ENCODE measurements at regions not wholly inside any gene's neighbourhood (a gene's known extent, or its start where the extent isn't known, plus 50 kb on each side); places are given as distances from the start of the nearest gene placed in this dataset.

DNA sequence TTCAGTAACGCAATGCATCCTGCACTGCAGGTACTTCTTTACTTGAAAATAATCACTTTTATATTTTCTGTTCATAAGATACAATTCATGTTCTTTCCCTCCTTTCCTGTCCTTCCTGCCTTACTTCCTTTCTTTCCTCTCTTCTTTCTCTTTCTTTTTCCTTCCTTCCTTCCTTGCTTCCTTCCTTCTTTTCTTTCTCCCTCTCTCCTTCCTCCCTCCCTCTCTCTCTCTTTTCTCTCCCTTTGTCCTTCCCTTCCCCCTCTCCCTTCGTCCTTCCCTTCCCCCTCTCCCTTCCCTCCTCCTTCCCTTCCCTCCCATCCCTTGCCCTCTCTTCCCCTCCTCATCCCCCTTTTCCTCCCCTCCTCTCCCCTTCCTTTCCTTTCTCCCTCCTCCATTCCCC, 227.8 kb upstream of the KLF6 start:
- Histone ChIP-seq H3K4me2 (replicated peaks; ENCODE audit: low read depth, low read length, poor library complexity, severe bottlenecking) (no peak overlapping the region), H3K4me3 (ENCODE audit: control extremely low read depth in 1 of 5, extremely low read depth in 1 of 5, insufficient read depth in 1 of 5, low read depth in 2 of 5, low read length in 4 of 5) (no peak overlapping the region), H3K27me3 (replicated peaks in 1 of 4; ENCODE audit: control extremely low read depth in 1 of 4, control insufficient read depth in 3 of 4, insufficient read depth in 4 of 4, low read length in 3 of 4) (no peaks in the 10 kb centered on the region), H3K9me3 (ENCODE audit: control extremely low read depth in 1 of 3, control insufficient read depth in 2 of 3, insufficient read depth in 1 of 3, low read length in 2 of 3) (no peaks in the 10 kb centered on the region), H2AFZ (ENCODE audit: insufficient read depth, low read depth, low read length, poor library complexity, severe bottlenecking) (no peak overlapping the region), H3K4me1 (ENCODE audit: control insufficient read depth in 2 of 2, insufficient read depth in 2 of 2, low read length in 2 of 2) (peaks cover 0 to 4% of the 10 kb centered on the region in 2 donors), H3K9ac (ENCODE audit: low read length) (no peak overlapping the region), H3K79me2 (ENCODE audit: control insufficient read depth, insufficient read depth, low read length) (no peaks in the 10 kb centered on the region), H3K27ac (ENCODE audit: low read length in 2 of 2) (no peak overlapping the region), H4K20me1 (ENCODE audit: control insufficient read depth, insufficient read depth, low read length, poor library complexity, severe bottlenecking) (no peaks in the 10 kb centered on the region), H3K36me3 (replicated peaks in 1 of 2; ENCODE audit: control extremely low read depth in 1 of 2, control insufficient read depth in 1 of 2, extremely low read depth in 1 of 2, insufficient read depth in 2 of 2, low read length in 1 of 2) (no peaks in the 10 kb centered on the region)
- intact Hi-C loops (cut with micrococcal nuclease): no loop called here
- Mint-ChIP-seq H3K4me1 (peaks cover 14% of the 10 kb centered on the region), H3K27me3 (no peaks in the 10 kb centered on the region), H3K27ac (no peak overlapping the region), H3K9me3 (ENCODE audit: insufficient read depth) (peaks cover 5% of the 10 kb centered on the region), H3K4me3 (no peak overlapping the region)
- no peak for DNase-seq
- no peak for ATAC-seq (ENCODE audit: low read depth)
- WGBS (ENCODE audit: insufficient coverage): 75% methylated on average over 1 of the region's 2 CpGs
- TF ChIP-seq, protein P1, sequence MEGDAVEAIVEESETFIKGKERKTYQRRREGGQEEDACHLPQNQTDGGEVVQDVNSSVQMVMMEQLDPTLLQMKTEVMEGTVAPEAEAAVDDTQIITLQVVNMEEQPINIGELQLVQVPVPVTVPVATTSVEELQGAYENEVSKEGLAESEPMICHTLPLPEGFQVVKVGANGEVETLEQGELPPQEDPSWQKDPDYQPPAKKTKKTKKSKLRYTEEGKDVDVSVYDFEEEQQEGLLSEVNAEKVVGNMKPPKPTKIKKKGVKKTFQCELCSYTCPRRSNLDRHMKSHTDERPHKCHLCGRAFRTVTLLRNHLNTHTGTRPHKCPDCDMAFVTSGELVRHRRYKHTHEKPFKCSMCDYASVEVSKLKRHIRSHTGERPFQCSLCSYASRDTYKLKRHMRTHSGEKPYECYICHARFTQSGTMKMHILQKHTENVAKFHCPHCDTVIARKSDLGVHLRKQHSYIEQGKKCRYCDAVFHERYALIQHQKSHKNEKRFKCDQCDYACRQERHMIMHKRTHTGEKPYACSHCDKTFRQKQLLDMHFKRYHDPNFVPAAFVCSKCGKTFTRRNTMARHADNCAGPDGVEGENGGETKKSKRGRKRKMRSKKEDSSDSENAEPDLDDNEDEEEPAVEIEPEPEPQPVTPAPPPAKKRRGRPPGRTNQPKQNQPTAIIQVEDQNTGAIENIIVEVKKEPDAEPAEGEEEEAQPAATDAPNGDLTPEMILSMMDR (IDR thresholded peaks at IDR 0.05): no peak
- no peak for TF ChIP-seq EZH2 (IDR thresholded peaks at IDR 0.05; ENCODE audit: borderline replicate concordance, insufficient read depth, low read depth, low read length, poor library complexity, severe bottlenecking)
- POLR2A ChIA-PET: no interaction called here
- CTCF ChIA-PET: no interaction called here

DNA sequence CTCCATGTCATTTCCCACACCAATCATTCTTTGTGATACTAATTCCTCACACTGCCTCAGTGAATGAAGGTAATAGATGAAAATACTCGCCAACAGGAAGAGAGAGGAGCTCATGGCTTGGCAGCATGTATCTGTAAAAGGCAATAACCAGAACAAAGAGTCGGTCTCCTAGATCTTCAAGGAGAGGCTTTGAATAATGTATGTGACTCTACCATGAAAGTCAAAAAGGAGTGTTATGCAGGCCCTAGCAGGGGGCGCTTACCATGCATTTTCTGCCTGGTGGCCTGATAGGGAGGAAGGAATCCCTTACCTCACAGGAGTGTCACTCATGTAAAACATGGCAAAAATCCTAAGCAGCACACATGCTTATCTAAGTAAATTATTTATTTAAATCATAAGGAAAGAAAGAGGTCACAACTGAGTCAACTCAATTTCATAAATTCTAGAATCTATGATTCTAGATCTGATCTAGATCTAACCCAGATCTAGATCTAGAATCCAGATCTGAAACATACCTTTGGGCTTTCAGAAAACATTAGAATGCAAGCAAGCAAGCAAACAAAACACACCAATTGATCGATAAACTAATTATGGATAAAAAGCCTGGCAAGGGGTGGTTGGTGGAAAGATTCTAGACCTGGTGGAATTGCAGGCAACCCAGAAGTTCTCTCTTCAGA, 226.3 kb upstream of the KLF6 start:
- H3K27ac Mint-ChIP-seq: no peak overlapping the region
- CTCF ChIA-PET: no interaction called here

More for the DNA sequence above, 226.3 kb upstream of the KLF6 start:
- ATAC-seq (ENCODE audit: low read depth): no peak
- H4K20me1 ChIP-seq (ENCODE audit: control insufficient read depth, insufficient read depth, low read length, poor library complexity, severe bottlenecking): no peaks in the 10 kb centered on the region
- H3K36me3 ChIP-seq (replicated peaks in 1 of 2; ENCODE audit: control extremely low read depth in 1 of 2, control insufficient read depth in 1 of 2, extremely low read depth in 1 of 2, insufficient read depth in 2 of 2, low read length in 1 of 2): no peaks in the 10 kb centered on the region
- no peak overlapping the region for H3K4me3 Mint-ChIP-seq
- H3K4me1 Mint-ChIP-seq: peaks cover 16% of the 10 kb centered on the region
- no peak for TF ChIP-seq EZH2 (IDR thresholded peaks at IDR 0.05; ENCODE audit: borderline replicate concordance, insufficient read depth, low read depth, low read length, poor library complexity, severe bottlenecking)
- TF ChIP-seq, protein P1 (IDR thresholded peaks at IDR 0.05): no peak
- H3K4me3 ChIP-seq (ENCODE audit: control extremely low read depth in 1 of 5, extremely low read depth in 1 of 5, insufficient read depth in 1 of 5, low read depth in 2 of 5, low read length in 4 of 5): no peak overlapping the region
- peaks cover 5% of the 10 kb centered on the region for H3K9me3 Mint-ChIP-seq (ENCODE audit: insufficient read depth)
- H3K79me2 ChIP-seq (ENCODE audit: control insufficient read depth, insufficient read depth, low read length): no peaks in the 10 kb centered on the region
- H2AFZ ChIP-seq (ENCODE audit: insufficient read depth, low read depth, low read length, poor library complexity, severe bottlenecking): no peak overlapping the region
- H3K27me3 ChIP-seq (replicated peaks in 1 of 4; ENCODE audit: control extremely low read depth in 1 of 4, control insufficient read depth in 3 of 4, insufficient read depth in 4 of 4, low read length in 3 of 4): no peaks in the 10 kb centered on the region
- no peaks in the 10 kb centered on the region for H3K27me3 Mint-ChIP-seq
- DNase-seq: no peak
- intact Hi-C loops (cut with micrococcal nuclease): no loop called here
- no CpG with 5 or more reads among the region's 4 CpGs for whole genome bisulfite sequencing (ENCODE audit: insufficient coverage)
- POLR2A ChIA-PET: no interaction called here
- no peak overlapping the region for H3K9ac ChIP-seq (ENCODE audit: low read length)
- H3K27ac ChIP-seq (ENCODE audit: low read length in 2 of 2): no peak overlapping the region
- H3K4me2 ChIP-seq (replicated peaks; ENCODE audit: low read depth, low read length, poor library complexity, severe bottlenecking): no peak overlapping the region
- peaks cover 1 to 4% of the 10 kb centered on the region in 2 donors for H3K4me1 ChIP-seq (ENCODE audit: control insufficient read depth in 2 of 2, insufficient read depth in 2 of 2, low read length in 2 of 2)
- no peaks in the 10 kb centered on the region for H3K9me3 ChIP-seq (ENCODE audit: control extremely low read depth in 1 of 3, control insufficient read depth in 2 of 3, insufficient read depth in 1 of 3, low read length in 2 of 3)

Measured in B cell (primary cell).